ENCODE measurements at regions not wholly inside any gene's neighbourhood (a gene's known extent, or its start where the extent isn't known, plus 50 kb on each side); places are given as distances from the start of the nearest gene placed in this dataset.

DNA sequence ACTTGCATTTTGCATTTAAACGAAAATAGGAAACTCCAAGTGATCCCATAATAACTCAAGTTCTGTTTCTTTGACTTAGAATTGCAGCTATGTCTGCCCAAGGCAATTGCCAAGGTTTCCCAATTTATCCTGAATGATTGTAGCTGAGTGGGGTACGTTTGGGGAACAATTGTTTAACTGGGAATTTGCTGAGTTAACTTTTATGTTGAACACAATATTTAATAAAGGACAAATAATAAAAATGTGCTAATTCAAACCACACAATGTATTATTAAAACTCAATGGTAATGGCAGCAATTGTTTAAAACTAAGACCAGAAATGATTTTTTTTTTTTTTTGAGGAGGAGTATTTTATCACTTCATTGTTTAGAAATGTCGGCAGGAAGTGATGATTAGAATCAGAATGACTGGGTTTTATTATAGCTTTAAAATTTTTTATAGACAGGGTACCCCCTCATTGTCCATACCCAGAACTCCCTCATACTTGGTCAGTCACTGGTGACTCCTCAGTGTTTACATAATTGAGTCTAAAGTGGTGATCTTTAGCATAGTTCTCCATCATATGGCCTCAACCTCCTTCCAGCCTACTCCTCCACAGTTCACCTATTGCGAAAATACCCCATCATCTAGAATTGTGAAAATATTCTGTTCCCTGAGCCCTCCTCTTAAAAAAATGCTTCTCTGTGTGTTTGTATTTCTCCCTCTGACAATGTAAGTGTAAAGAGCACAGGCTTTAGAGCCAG, 389.2 kb upstream of the CITED2 start:
- ChIA-PET CTCF (ENCODE audit: low intra/inter-chr PET ratio) (no interaction called here), POLR2A (interaction anchor here (0.6 to 1.6 kb wide), 2 partner anchors 13 to 390 kb away, joined by 3 read pairs; no protein-coding TSS in a partner anchor)
- H3K4me3 ChIP-seq: no peak overlapping the region
- H3K9me1 ChIP-seq (ENCODE audit: control insufficient read depth, insufficient read depth, low read length): no peaks in the 10 kb centered on the region
- no peaks in the 10 kb centered on the region for H3K27me3 ChIP-seq (ENCODE audit: control insufficient read depth in 2 of 2, insufficient read depth in 2 of 2, low read length in 2 of 2)
- ATAC-seq (no peak), FAIRE-seq (no peak), DNase-seq (ENCODE audit: extremely low read depth in 1 of 4, low spot score in 3 of 4) (no peak)
- H3K9ac ChIP-seq (ENCODE audit: insufficient read depth in 1 of 2, low read depth in 2 of 2, low read length in 2 of 2): no peak overlapping the region
- no peaks in the 10 kb centered on the region for H3K36me3 ChIP-seq (ENCODE audit: control insufficient read depth, insufficient read depth, low read length)
- WGBS (ENCODE audit: insufficient coverage, low coverage, missing lambda C conversion rate): 48% methylated on average over 4 of the region's 4 CpGs
- no peak overlapping the region for H2AFZ ChIP-seq (ENCODE audit: low read depth, low read length)
- H4K20me1 ChIP-seq (replicated peaks; ENCODE audit: control insufficient read depth, insufficient read depth, low read length): no peaks in the 10 kb centered on the region
- H3K4me2 ChIP-seq (ENCODE audit: insufficient read depth, low read length): no peak overlapping the region
- peaks cover 0 to 32% of the 10 kb centered on the region in 2 experiments; a peak in 4 of 5 replicates for H3K4me1 ChIP-seq (replicated peaks in 1 of 2; ENCODE audit: control insufficient read depth in 2 of 2, insufficient read depth in 2 of 2, low read length in 2 of 2)
- intact Hi-C loops (cut with micrococcal nuclease) (loop anchor here (2.0 kb wide), 1 partner anchor 71 kb away; no protein-coding TSS in a partner anchor), in situ Hi-C loops (cut with MboI) (no loop called here)
- no peak overlapping the region for H3K27ac ChIP-seq (ENCODE audit: extremely low read depth, low read depth, low read length)
- no peaks in the 10 kb centered on the region for H3K9me3 ChIP-seq (replicated peaks; ENCODE audit: control insufficient read depth, insufficient read depth, low read depth, low read length)
- no peaks in the 10 kb centered on the region for H3K79me2 ChIP-seq (ENCODE audit: control insufficient read depth, insufficient read depth, low read length)
- TF ChIP-seq MBD2 (IDR thresholded peaks at IDR 0.05; ENCODE audit: borderline replicate concordance, low read depth) (no peak), CEBPB (tag; IDR thresholded peaks at IDR 0.05) (peak; percentile 58), MAFG (tag; conservative IDR thresholded peaks at IDR 0.05) (peak; percentile 17; the same call in 1 of the 2 replicates), ZNF316 (IDR thresholded peaks at IDR 0.05) (peak; percentile 81), C11orf30 (IDR thresholded peaks at IDR 0.05; ENCODE audit: low read depth) (peak; percentile 67; the same call in 1 of the 2 replicates)
- no TSS peak for BruUV-seq (replicated peaks)

DNA sequence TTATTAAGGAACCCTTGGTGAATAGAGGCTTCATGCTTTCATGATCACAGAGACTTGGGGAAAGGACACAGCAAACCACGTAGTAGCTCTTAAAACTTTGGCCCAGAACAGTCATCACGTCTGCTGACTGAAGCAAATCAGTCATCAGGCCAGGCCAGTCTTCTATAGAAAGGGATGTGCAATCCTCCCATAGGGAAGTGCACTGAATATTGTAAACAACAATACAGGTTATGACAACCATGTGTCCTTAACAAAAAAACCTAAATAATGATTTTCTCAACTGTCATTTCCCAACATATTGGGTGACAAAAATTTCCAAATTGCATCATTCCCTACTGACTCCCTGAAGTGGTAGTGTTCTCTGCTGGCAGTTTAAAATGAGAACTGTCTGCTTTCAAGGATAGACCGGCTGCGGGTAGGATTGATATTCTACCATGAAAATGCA, 388.2 kb upstream of the CITED2 start:
- H4K20me1 ChIP-seq (replicated peaks; ENCODE audit: control insufficient read depth, insufficient read depth, low read length): no peaks in the 10 kb centered on the region
- H2AFZ ChIP-seq (ENCODE audit: low read depth, low read length): peak overlapping the region; percentile 66
- H3K4me2 ChIP-seq (ENCODE audit: insufficient read depth, low read length): no peak overlapping the region
- ChIA-PET CTCF (ENCODE audit: low intra/inter-chr PET ratio) (no interaction called here), POLR2A (interaction anchor here (1.6 kb wide), 1 partner anchor 12 kb away, joined by 3 read pairs; no protein-coding TSS in a partner anchor)
- no peak overlapping the region for H3K27ac ChIP-seq (ENCODE audit: extremely low read depth, low read depth, low read length)
- no peaks in the 10 kb centered on the region for H3K79me2 ChIP-seq (ENCODE audit: control insufficient read depth, insufficient read depth, low read length)
- WGBS (ENCODE audit: insufficient coverage, low coverage, missing lambda C conversion rate): 35% methylated on average over 4 of the region's 4 CpGs
- in situ Hi-C loops (cut with MboI): no loop called here
- H3K9me1 ChIP-seq (ENCODE audit: control insufficient read depth, insufficient read depth, low read length): no peaks in the 10 kb centered on the region
- H3K36me3 ChIP-seq (ENCODE audit: control insufficient read depth, insufficient read depth, low read length): no peaks in the 10 kb centered on the region
- FAIRE-seq (no peak), DNase-seq (ENCODE audit: extremely low read depth in 1 of 4, low spot score in 3 of 4) (peak in 1 of 4 experiments; percentile 15), ATAC-seq (peak; percentile 28; the same call in 2 of the 3 replicates)
- H3K9ac ChIP-seq (ENCODE audit: insufficient read depth in 1 of 2, low read depth in 2 of 2, low read length in 2 of 2): no peak overlapping the region
- H3K4me3 ChIP-seq: no peak overlapping the region
- no peaks in the 10 kb centered on the region for H3K27me3 ChIP-seq (ENCODE audit: control insufficient read depth in 2 of 2, insufficient read depth in 2 of 2, low read length in 2 of 2)
- BruUV-seq (replicated peaks): no TSS peak
- intact Hi-C loops (cut with micrococcal nuclease): no loop called here
- H3K9me3 ChIP-seq (replicated peaks; ENCODE audit: control insufficient read depth, insufficient read depth, low read depth, low read length): no peaks in the 10 kb centered on the region
- peaks cover 0 to 32% of the 10 kb centered on the region in 2 experiments; a peak in 4 of 5 replicates for H3K4me1 ChIP-seq (replicated peaks in 1 of 2; ENCODE audit: control insufficient read depth in 2 of 2, insufficient read depth in 2 of 2, low read length in 2 of 2)
- no peak for TF ChIP-seq DPF2 (IDR thresholded peaks at IDR 0.05)
- peak; percentile 50 for TF ChIP-seq MEIS2 (IDR thresholded peaks at IDR 0.05; ENCODE audit: partially characterized antibody)
- TF ChIP-seq, protein P1, sequence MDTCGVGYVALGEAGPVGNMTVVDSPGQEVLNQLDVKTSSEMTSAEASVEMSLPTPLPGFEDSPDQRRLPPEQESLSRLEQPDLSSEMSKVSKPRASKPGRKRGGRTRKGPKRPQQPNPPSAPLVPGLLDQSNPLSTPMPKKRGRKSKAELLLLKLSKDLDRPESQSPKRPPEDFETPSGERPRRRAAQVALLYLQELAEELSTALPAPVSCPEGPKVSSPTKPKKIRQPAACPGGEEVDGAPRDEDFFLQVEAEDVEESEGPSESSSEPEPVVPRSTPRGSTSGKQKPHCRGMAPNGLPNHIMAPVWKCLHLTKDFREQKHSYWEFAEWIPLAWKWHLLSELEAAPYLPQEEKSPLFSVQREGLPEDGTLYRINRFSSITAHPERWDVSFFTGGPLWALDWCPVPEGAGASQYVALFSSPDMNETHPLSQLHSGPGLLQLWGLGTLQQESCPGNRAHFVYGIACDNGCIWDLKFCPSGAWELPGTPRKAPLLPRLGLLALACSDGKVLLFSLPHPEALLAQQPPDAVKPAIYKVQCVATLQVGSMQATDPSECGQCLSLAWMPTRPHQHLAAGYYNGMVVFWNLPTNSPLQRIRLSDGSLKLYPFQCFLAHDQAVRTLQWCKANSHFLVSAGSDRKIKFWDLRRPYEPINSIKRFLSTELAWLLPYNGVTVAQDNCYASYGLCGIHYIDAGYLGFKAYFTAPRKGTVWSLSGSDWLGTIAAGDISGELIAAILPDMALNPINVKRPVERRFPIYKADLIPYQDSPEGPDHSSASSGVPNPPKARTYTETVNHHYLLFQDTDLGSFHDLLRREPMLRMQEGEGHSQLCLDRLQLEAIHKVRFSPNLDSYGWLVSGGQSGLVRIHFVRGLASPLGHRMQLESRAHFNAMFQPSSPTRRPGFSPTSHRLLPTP (IDR thresholded peaks at IDR 0.05; ENCODE audit: borderline replicate concordance, extremely low read depth, insufficient read length): no peak
- TF ChIP-seq CBX8 (IDR thresholded peaks at IDR 0.05; ENCODE audit: borderline replicate concordance, extremely low read depth, low read depth, low read length, poor library complexity, severe bottlenecking): no peak
- TF ChIP-seq ZNF695 (CRISPR knock-in tag; IDR thresholded peaks at IDR 0.05): no peak

All from K562 (cell line).